EL (cell line): ENCODE measurements at regions not wholly inside any gene's neighbourhood (a gene's known extent, or its start where the extent isn't known, plus 50 kb on each side); places are given as distances from the start of the nearest gene placed in this dataset.

Source experiments
- DNase-seq: peaks from one replicate; pipeline ENCODE4 v3.0.0-alpha.2; 2016

- no peak for DNase-seq
Measured at GRCh38 chr9:13627502-13627901, 348.0 kb upstream of the MPDZ start.

- DNase-seq, result no peak
Measured at GRCh38 chr9:13627071-13627470, 347.6 kb upstream of the MPDZ start.

GRCh38 chr9:13626601-13627000 lies 347.1 kb upstream of the MPDZ start:
- DNase-seq, result no peak

GRCh38 chr9:13621872-13622564 lies 342.5 kb upstream of the MPDZ start:
- DNase-seq, result no peak

- no peak for DNase-seq
Measured at GRCh38 chr9:13616491-13617035, 337.1 kb upstream of the MPDZ start.

GRCh38 chr9:13615660-13616490 lies 336.4 kb upstream of the MPDZ start:
- DNase-seq, result no peak

GRCh38 chr9:13614060-13614459 lies 334.6 kb upstream of the MPDZ start:
- no peak for DNase-seq

GRCh38 chr9:13613296-13613695 lies 333.8 kb upstream of the MPDZ start:
- no peak for DNase-seq

GRCh38 chr9:13608451-13608850 lies 329.0 kb upstream of the MPDZ start:
- no peak for DNase-seq

GRCh38 chr9:13607481-13608441 lies 328.3 kb upstream of the MPDZ start:
- DNase-seq, result no peak

GRCh38 chr9:13606586-13606985 lies 327.1 kb upstream of the MPDZ start:
- no peak for DNase-seq

- DNase-seq, result no peak
Measured at GRCh38 chr9:13603921-13604320, 324.4 kb upstream of the MPDZ start.

GRCh38 chr9:13598738-13599137 lies 319.2 kb upstream of the MPDZ start:
- DNase-seq, result no peak

GRCh38 chr9:13597427-13597826 lies 317.9 kb upstream of the MPDZ start:
- DNase-seq, result no peak

- no peak for DNase-seq
Measured at GRCh38 chr9:13597004-13597403, 317.5 kb upstream of the MPDZ start.

- no peak for DNase-seq
Measured at GRCh38 chr9:13596383-13596970, 317.0 kb upstream of the MPDZ start.

GRCh38 chr9:13590996-13591395 lies 311.5 kb upstream of the MPDZ start:
- DNase-seq, result no peak

- no peak for DNase-seq
Measured at GRCh38 chr9:13589034-13589737, 309.7 kb upstream of the MPDZ start.

- DNase-seq, result peak; percentile 9
Measured at GRCh38 chr9:13588151-13589033, 308.9 kb upstream of the MPDZ start.

- DNase-seq, result no peak
Measured at GRCh38 chr9:13587571-13587970, 308.1 kb upstream of the MPDZ start.
